Prostate gland (tissue), 2 donors: ENCODE measurements at regions not wholly inside any gene's neighbourhood (a gene's known extent, or its start where the extent isn't known, plus 50 kb on each side); places are given as distances from the start of the nearest gene placed in this dataset.

ENCODE experiments used
- DNase-seq: peaks from one replicate; pipeline ENCODE4 v3.0.0-alpha.2; 2019; ENCODE audit warnings: low spot score
- H3K27ac ChIP-seq, 2 donors: fragments of 200-600 bp; sonication (generic); 2 replicates each; pipeline ENCODE4 v1.5.1; 2017 to 2019
- H3K27me3 ChIP-seq: fragments of 200-600 bp; sonication (generic); replicated peaks from 2 replicates; pipeline ENCODE4 v1.5.1; 2019; ENCODE audit not compliant: insufficient read depth
- H3K36me3 ChIP-seq, 2 donors: fragments of 200-600 bp; sonication (generic); 1 replicate in 1 of 2; 2 replicates in 1 of 2; pipeline versions ENCODE4 v1.5.1 to v1.8.1; 2017 to 2019
- H3K4me1 ChIP-seq: fragments of 200-600 bp; sonication (generic); replicated peaks from 2 replicates; pipeline ENCODE4 v1.5.1; 2019
- H3K4me3 ChIP-seq, 2 donors: fragments of 200-600 bp; sonication (generic); 2 replicates each; pipeline ENCODE4 v1.5.1; 2017 to 2019
- H3K9me3 ChIP-seq: fragments of 200-600 bp; sonication (generic); 2 replicates; pipeline ENCODE4 v1.5.1; 2017
- CTCF ChIP-seq, 4 experiments: fragments of 200-600 bp in 2 of 4; fragments of 450-650 bp in 2 of 4; sonication (generic) in 2 of 4; IDR thresholded peaks; 1 replicate in 3 of 4; 2 replicates in 1 of 4; pipeline ENCODE4 v1.5.1; 2016 to 2019; ENCODE audit warnings: antibody characterized with exemption in 4 of 4, mild to moderate bottlenecking in 2 of 4, moderate library complexity in 2 of 4
- POLR2A ChIP-seq: fragments of 450-650 bp; IDR thresholded peaks from one replicate; pipeline ENCODE4 v1.6.1; 2016; ENCODE audit warnings: antibody characterized with exemption, mild to moderate bottlenecking
- POLR2AphosphoS5 ChIP-seq: sonication (generic); formaldehyde crosslinking; IDR thresholded peaks from one replicate; pipeline ENCODE4 v1.6.1; 2017; ENCODE audit warnings: antibody characterized with exemption
- WGBS: methylation state at CpG from one replicate; pipeline ENCODE4 v1.1.5; 2018; 5-methylcytosine and 5-hydroxymethylcytosine counted together
- intact Hi-C: fragments of 100-400 bp; cut with DNase I; formaldehyde crosslinking; loops from one replicate; pipeline ENCODE4 v1.14.2; 2022

- Histone ChIP-seq H3K27me3 (no peaks in the 10 kb centered on the region), H3K4me3 (no peak overlapping the region), H3K36me3 (no peaks in the 10 kb centered on the region), H3K4me1 (no peaks in the 10 kb centered on the region), H3K9me3 (no peaks in the 10 kb centered on the region), H3K27ac (no peak overlapping the region)
- DNase-seq = no peak
- intact Hi-C loops = no loop called here
- TF ChIP-seq POLR2A = no peak
- no peak for TF ChIP-seq CTCF (IDR thresholded peaks at IDR 0.05)
- no peak for TF ChIP-seq POLR2AphosphoS5
- 90% methylated on average over 3 of the region's 3 CpGs for WGBS
These were observed 384.2 kb upstream of the SEMA3A start for GRCh38 chr7:84578825-84579224.

- 80% methylated on average over 3 of the region's 3 CpGs for WGBS
- Histone ChIP-seq H3K27ac (no peak overlapping the region), H3K4me1 (no peaks in the 10 kb centered on the region), H3K9me3 (no peaks in the 10 kb centered on the region), H3K4me3 (no peak overlapping the region), H3K27me3 (no peaks in the 10 kb centered on the region), H3K36me3 (no peaks in the 10 kb centered on the region)
- intact Hi-C loops = no loop called here
- TF ChIP-seq POLR2A = no peak
- no peak for TF ChIP-seq POLR2AphosphoS5
- no peak for TF ChIP-seq CTCF (IDR thresholded peaks at IDR 0.05)
- DNase-seq = no peak
These were observed 374.2 kb upstream of the SEMA3A start for GRCh38 chr7:84568781-84569180.

- no peaks in the 10 kb centered on the region for H3K9me3 ChIP-seq
- intact Hi-C loops = no loop called here
- H3K4me1 ChIP-seq = no peaks in the 10 kb centered on the region
- H3K27ac ChIP-seq = no peak overlapping the region
- 82% methylated on average over 2 of the region's 2 CpGs for WGBS
- DNase-seq = no peak
- H3K36me3 ChIP-seq = no peaks in the 10 kb centered on the region
- H3K4me3 ChIP-seq = no peak overlapping the region
- TF ChIP-seq POLR2AphosphoS5 (no peak), POLR2A (no peak), CTCF (IDR thresholded peaks at IDR 0.05) (no peak)
- no peaks in the 10 kb centered on the region for H3K27me3 ChIP-seq
These were observed 370.9 kb upstream of the SEMA3A start for GRCh38 chr7:84565345-84566074.

GRCh38 chr7:84553711-84554110 lies 359.1 kb upstream of the SEMA3A start:
- intact Hi-C loops = no loop called here
- DNase-seq = no peak
- Histone ChIP-seq H3K36me3 (no peaks in the 10 kb centered on the region), H3K4me1 (no peaks in the 10 kb centered on the region), H3K27ac (no peak overlapping the region), H3K27me3 (no peaks in the 10 kb centered on the region), H3K4me3 (no peak overlapping the region), H3K9me3 (no peaks in the 10 kb centered on the region)
- TF ChIP-seq POLR2A = no peak
- TF ChIP-seq POLR2AphosphoS5 = no peak
- TF ChIP-seq CTCF (IDR thresholded peaks at IDR 0.05) = no peak

- H3K36me3 ChIP-seq = no peaks in the 10 kb centered on the region
- H3K9me3 ChIP-seq = no peaks in the 10 kb centered on the region
- no peak overlapping the region for H3K27ac ChIP-seq
- H3K4me1 ChIP-seq = no peaks in the 10 kb centered on the region
- intact Hi-C loops = no loop called here
- no peak for DNase-seq
- no peak for TF ChIP-seq POLR2A
- no peak for TF ChIP-seq CTCF (IDR thresholded peaks at IDR 0.05)
- TF ChIP-seq POLR2AphosphoS5 = no peak
- WGBS = 55% methylated on average over 1 of the region's 1 CpG
- no peaks in the 10 kb centered on the region for H3K27me3 ChIP-seq
- H3K4me3 ChIP-seq = no peak overlapping the region
These were observed 354.8 kb upstream of the SEMA3A start for GRCh38 chr7:84549409-84549808.
